Upper lobe of left lung (tissue), 6 donors: ENCODE measurements at regions not wholly inside any gene's neighbourhood (a gene's known extent, or its start where the extent isn't known, plus 50 kb on each side); places are given as distances from the start of the nearest gene placed in this dataset.

Experiments
- ATAC-seq, 2 donors: fragments of 200-7000 bp; cut with Tn5 transposase; one replicate each; pipeline ENCODE4 v1.9.1; 2022; ENCODE audit warnings: mild to moderate bottlenecking in 2 of 2, moderate library complexity in 2 of 2; ENCODE audit not compliant: low FRiP score in 2 of 2
- DNase-seq, 2 donors: peaks; one replicate each; pipeline ENCODE4 v3.0.0-alpha.2; 2019 to 2020
- H3K27ac ChIP-seq, 4 donors: fragments of 200-600 bp; sonication (generic); one replicate each; pipeline ENCODE4 v1.5.1; 2016 to 2019
- H3K27me3 ChIP-seq, 4 donors: fragments of 200-600 bp; sonication (generic); one replicate each; pipeline ENCODE4 v1.5.1; 2017 to 2019
- H3K36me3 ChIP-seq, 4 donors: fragments of 200-600 bp; sonication (generic); one replicate each; pipeline ENCODE4 v1.5.1; 2016 to 2019
- H3K4me1 ChIP-seq, 4 donors: fragments of 200-600 bp; sonication (generic); one replicate each; pipeline ENCODE4 v1.5.1; 2018 to 2019
- H3K4me3 ChIP-seq, 4 donors: fragments of 200-600 bp; sonication (generic); one replicate each; pipeline ENCODE4 v1.5.1; 2017 to 2019; ENCODE audit warnings: mild to moderate bottlenecking in 2 of 4, moderate library complexity in 1 of 4
- H3K9me3 ChIP-seq, 4 donors: fragments of 200-600 bp; sonication (generic); one replicate each; pipeline ENCODE4 v1.5.1; 2018 to 2019
- CTCF ChIP-seq, 6 experiments: fragments of 450-650 bp in 4 of 6; fragments of 200-600 bp in 2 of 6; sonication (generic) in 2 of 6; IDR thresholded peaks; one replicate each; pipeline ENCODE4 v1.5.1; 2016 to 2019; ENCODE audit warnings: antibody characterized with exemption in 6 of 6
- EP300 ChIP-seq, 4 donors: sonication (generic); formaldehyde crosslinking; IDR thresholded peaks; one replicate each; pipeline ENCODE4 v1.5.1; 2017; ENCODE audit warnings: antibody characterized with exemption in 4 of 4, control low read depth in 2 of 4
- POLR2A ChIP-seq, 4 donors: fragments of 450-650 bp; IDR thresholded peaks; one replicate each; pipeline ENCODE4 v1.5.1; 2016 to 2017; ENCODE audit warnings: antibody characterized with exemption in 4 of 4, mild to moderate bottlenecking in 2 of 4
- POLR2AphosphoS5 ChIP-seq, 2 donors: sonication (generic); formaldehyde crosslinking; IDR thresholded peaks; one replicate each; pipeline ENCODE4 v1.5.1; 2017; ENCODE audit warnings: antibody characterized with exemption in 2 of 2
- WGBS, 2 donors: methylation state at CpG; one replicate each; pipeline ENCODE4 v1.1.5; 2017 to 2018; 5-methylcytosine and 5-hydroxymethylcytosine counted together
- donor health status: DM: no; HTN: no; CAD: no; lungs with moderate emphysema.
- donor health status: DM: no; HTN: yes; CAD: no; lungs with severe emphysema.

GRCh38 chr2:181197140-181197760 lies 216.8 kb downstream of the UBE2E3 start:
- no peaks in the 10 kb centered on the region for H3K36me3 ChIP-seq
- ATAC-seq: no peak
- DNase-seq: no peak
- TF ChIP-seq EP300 (IDR thresholded peaks at IDR 0.05) (no peak), POLR2A (IDR thresholded peaks at IDR 0.05) (no peak), POLR2AphosphoS5 (IDR thresholded peaks at IDR 0.05) (no peak), CTCF (IDR thresholded peaks at IDR 0.05) (no peak)
- no peaks in the 10 kb centered on the region for H3K4me1 ChIP-seq
- WGBS, 2 donors: 59 to 86% methylated on average over 3 of the region's 3 CpGs
- H3K27ac ChIP-seq: no peak overlapping the region
- H3K9me3 ChIP-seq: no peaks in the 10 kb centered on the region
- no peak overlapping the region for H3K4me3 ChIP-seq
- no peaks in the 10 kb centered on the region for H3K27me3 ChIP-seq

DNA sequence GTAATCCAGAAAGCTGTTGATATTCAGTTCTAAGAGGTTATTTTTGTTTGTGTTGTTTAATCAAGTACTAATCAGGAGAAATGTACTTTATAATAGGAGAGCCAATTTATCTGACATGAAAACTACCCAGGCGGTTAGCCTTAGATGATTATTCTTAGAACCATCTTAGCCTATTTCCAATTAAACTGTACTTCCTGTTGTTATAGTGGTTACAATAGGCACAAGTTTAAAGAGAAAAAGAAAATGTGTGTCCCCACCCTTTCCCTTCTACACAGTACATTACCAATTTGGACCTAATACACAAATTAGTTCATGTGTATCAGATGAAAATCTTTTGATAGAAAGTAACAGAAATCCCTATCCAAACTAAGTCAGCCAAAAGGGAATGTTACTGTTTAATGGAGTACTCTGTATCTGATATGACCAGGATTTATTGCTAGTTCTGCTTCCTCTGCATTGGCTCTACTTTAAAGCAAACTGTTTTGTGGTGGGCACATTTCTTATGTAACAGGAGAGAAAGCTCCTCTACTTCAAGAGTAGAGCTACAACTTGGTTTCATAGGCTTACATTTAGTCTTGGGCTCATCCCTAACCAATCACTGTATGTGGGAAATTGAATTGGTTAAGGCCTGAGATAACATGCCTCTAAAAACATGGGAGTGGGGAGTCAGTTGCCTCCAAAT lies 217.9 kb downstream of the UBE2E3 start:
- DNase-seq (no peak), ATAC-seq (no peak)
- Histone ChIP-seq H3K36me3 (no peaks in the 10 kb centered on the region), H3K4me3 (no peak overlapping the region), H3K27ac (no peak overlapping the region), H3K4me1 (no peaks in the 10 kb centered on the region), H3K9me3 (no peaks in the 10 kb centered on the region), H3K27me3 (no peaks in the 10 kb centered on the region)
- no peak for TF ChIP-seq CTCF (IDR thresholded peaks at IDR 0.05)
- no peak for TF ChIP-seq POLR2AphosphoS5 (IDR thresholded peaks at IDR 0.05)
- no peak for TF ChIP-seq EP300 (IDR thresholded peaks at IDR 0.05)
- TF ChIP-seq POLR2A (IDR thresholded peaks at IDR 0.05): no peak
- WGBS, 2 donors: 45 to 73% methylated on average over 1 of the region's 1 CpG

GRCh38 chr2:181203412-181203811 lies 223.0 kb downstream of the UBE2E3 start:
- no peak overlapping the region for H3K4me3 ChIP-seq
- TF ChIP-seq CTCF (IDR thresholded peaks at IDR 0.05) (no peak), EP300 (IDR thresholded peaks at IDR 0.05) (no peak), POLR2AphosphoS5 (IDR thresholded peaks at IDR 0.05) (no peak), POLR2A (IDR thresholded peaks at IDR 0.05) (no peak)
- DNase-seq: no peak
- no peaks in the 10 kb centered on the region for H3K9me3 ChIP-seq
- no peaks in the 10 kb centered on the region for H3K27me3 ChIP-seq
- H3K27ac ChIP-seq: no peak overlapping the region
- no peaks in the 10 kb centered on the region for H3K36me3 ChIP-seq
- no peaks in the 10 kb centered on the region for H3K4me1 ChIP-seq
- ATAC-seq: peak in 1 of 2 donors; percentile 77

GRCh38 chr2:181203916-181204315 lies 223.5 kb downstream of the UBE2E3 start:
- TF ChIP-seq POLR2A (IDR thresholded peaks at IDR 0.05) (no peak), EP300 (IDR thresholded peaks at IDR 0.05) (no peak), CTCF (IDR thresholded peaks at IDR 0.05) (no peak), POLR2AphosphoS5 (IDR thresholded peaks at IDR 0.05) (no peak)
- H3K36me3 ChIP-seq: no peaks in the 10 kb centered on the region
- H3K27ac ChIP-seq: no peak overlapping the region
- H3K4me1 ChIP-seq: no peaks in the 10 kb centered on the region
- DNase-seq: no peak
- H3K27me3 ChIP-seq: no peaks in the 10 kb centered on the region
- H3K4me3 ChIP-seq: no peak overlapping the region
- no peak for ATAC-seq
- no peaks in the 10 kb centered on the region for H3K9me3 ChIP-seq

DNA sequence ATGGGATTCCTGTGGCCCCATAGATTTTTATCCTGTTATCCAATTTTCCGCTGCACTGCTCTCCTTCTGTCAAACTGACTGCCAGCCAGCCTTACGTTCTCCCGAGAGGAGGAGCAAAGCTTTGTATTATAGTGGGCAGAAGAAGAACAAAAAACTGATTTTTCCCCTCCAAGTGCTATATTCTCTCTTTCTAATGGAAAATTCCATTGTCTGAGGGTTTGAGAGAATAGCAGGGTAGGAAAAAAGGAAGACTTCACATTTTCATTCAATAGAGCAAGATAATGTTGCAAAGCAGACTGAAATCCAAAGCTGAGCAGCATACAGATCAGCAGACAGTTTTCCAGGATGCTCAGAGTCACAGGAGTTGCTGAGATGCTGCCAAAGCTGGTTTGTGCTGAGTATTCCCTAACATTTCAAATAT lies 238.0 kb downstream of the UBE2E3 start:
- WGBS, 2 donors: 84 to 91% methylated on average over 3 of the region's 3 CpGs
- TF ChIP-seq CTCF (IDR thresholded peaks at IDR 0.05) (no peak), POLR2A (IDR thresholded peaks at IDR 0.05) (no peak), POLR2AphosphoS5 (IDR thresholded peaks at IDR 0.05) (no peak), EP300 (IDR thresholded peaks at IDR 0.05) (no peak)
- Histone ChIP-seq H3K4me1 (no peaks in the 10 kb centered on the region), H3K9me3 (no peaks in the 10 kb centered on the region), H3K27ac (no peak overlapping the region), H3K36me3 (no peaks in the 10 kb centered on the region), H3K4me3 (no peak overlapping the region), H3K27me3 (no peaks in the 10 kb centered on the region)
- DNase-seq (no peak), ATAC-seq (no peak)
